ENCODE measurements at regions not wholly inside any gene's neighbourhood (a gene's known extent, or its start where the extent isn't known, plus 50 kb on each side); places are given as distances from the start of the nearest gene placed in this dataset.

GRCh38 chr4:83660578-83660977, 124.7 kb downstream of the GPAT3 start:
- no peak overlapping the region for H3K4me3 Mint-ChIP-seq (ENCODE audit: unreplicated experiment)
- H3K9me3 Mint-ChIP-seq (ENCODE audit: low read depth) = no peaks in the 10 kb centered on the region
- no peaks in the 10 kb centered on the region for H3K4me1 Mint-ChIP-seq (ENCODE audit: low read depth)
- H3K27ac Mint-ChIP-seq (ENCODE audit: unreplicated experiment) = no peak overlapping the region
- H3K36me3 Mint-ChIP-seq (ENCODE audit: low read depth) = no peaks in the 10 kb centered on the region
- no peak for DNase-seq (ENCODE audit: low spot score)
- H3K27me3 Mint-ChIP-seq (ENCODE audit: low read depth) = peaks cover 7% of the 10 kb centered on the region
- TF ChIP-seq, protein P1, sequence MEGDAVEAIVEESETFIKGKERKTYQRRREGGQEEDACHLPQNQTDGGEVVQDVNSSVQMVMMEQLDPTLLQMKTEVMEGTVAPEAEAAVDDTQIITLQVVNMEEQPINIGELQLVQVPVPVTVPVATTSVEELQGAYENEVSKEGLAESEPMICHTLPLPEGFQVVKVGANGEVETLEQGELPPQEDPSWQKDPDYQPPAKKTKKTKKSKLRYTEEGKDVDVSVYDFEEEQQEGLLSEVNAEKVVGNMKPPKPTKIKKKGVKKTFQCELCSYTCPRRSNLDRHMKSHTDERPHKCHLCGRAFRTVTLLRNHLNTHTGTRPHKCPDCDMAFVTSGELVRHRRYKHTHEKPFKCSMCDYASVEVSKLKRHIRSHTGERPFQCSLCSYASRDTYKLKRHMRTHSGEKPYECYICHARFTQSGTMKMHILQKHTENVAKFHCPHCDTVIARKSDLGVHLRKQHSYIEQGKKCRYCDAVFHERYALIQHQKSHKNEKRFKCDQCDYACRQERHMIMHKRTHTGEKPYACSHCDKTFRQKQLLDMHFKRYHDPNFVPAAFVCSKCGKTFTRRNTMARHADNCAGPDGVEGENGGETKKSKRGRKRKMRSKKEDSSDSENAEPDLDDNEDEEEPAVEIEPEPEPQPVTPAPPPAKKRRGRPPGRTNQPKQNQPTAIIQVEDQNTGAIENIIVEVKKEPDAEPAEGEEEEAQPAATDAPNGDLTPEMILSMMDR (IDR thresholded peaks at IDR 0.05) = no peak

GRCh38 chr4:83658806-83659205, 122.9 kb downstream of the GPAT3 start:
- no peak for DNase-seq (ENCODE audit: low spot score)
- no peaks in the 10 kb centered on the region for H3K4me1 Mint-ChIP-seq (ENCODE audit: low read depth)
- H3K9me3 Mint-ChIP-seq (ENCODE audit: low read depth) = no peaks in the 10 kb centered on the region
- no peak overlapping the region for H3K4me3 Mint-ChIP-seq (ENCODE audit: unreplicated experiment)
- peaks cover 11% of the 10 kb centered on the region for H3K27me3 Mint-ChIP-seq (ENCODE audit: low read depth)
- no peak overlapping the region for H3K27ac Mint-ChIP-seq (ENCODE audit: unreplicated experiment)
- no peaks in the 10 kb centered on the region for H3K36me3 Mint-ChIP-seq (ENCODE audit: low read depth)
- TF ChIP-seq, protein P1 (IDR thresholded peaks at IDR 0.05) = no peak

GRCh38 chr4:83657336-83657735, 121.4 kb downstream of the GPAT3 start:
- Mint-ChIP-seq H3K27me3 (ENCODE audit: low read depth) (peaks cover 8% of the 10 kb centered on the region), H3K9me3 (ENCODE audit: low read depth) (no peaks in the 10 kb centered on the region), H3K36me3 (ENCODE audit: low read depth) (no peaks in the 10 kb centered on the region), H3K27ac (ENCODE audit: unreplicated experiment) (no peak overlapping the region), H3K4me1 (ENCODE audit: low read depth) (no peaks in the 10 kb centered on the region), H3K4me3 (ENCODE audit: unreplicated experiment) (no peak overlapping the region)
- TF ChIP-seq, protein P1 (IDR thresholded peaks at IDR 0.05) = no peak
- no peak for DNase-seq (ENCODE audit: low spot score)

Data from chondrocyte (in vitro differentiated cells).